ENCODE measurements at regions not wholly inside any gene's neighbourhood (a gene's known extent, or its start where the extent isn't known, plus 50 kb on each side); places are given as distances from the start of the nearest gene placed in this dataset.

- TF ChIP-seq EZH2phosphoT487 (IDR thresholded peaks at IDR 0.05; ENCODE audit: low read depth, severe bottlenecking, unreplicated experiment) (no peak), CTCF (IDR thresholded peaks at IDR 0.05; ENCODE audit: poor library complexity) (no peak), EZH2 (IDR thresholded peaks at IDR 0.05; ENCODE audit: borderline replicate concordance) (no peak)
These were observed 106.4 kb downstream of the SMC2 start for GRCh38 chr9:104200456-104200994.

Measured in hepatocyte (in vitro differentiated cells).